Adipocyte (in vitro differentiated cells): ENCODE measurements at regions not wholly inside any gene's neighbourhood (a gene's known extent, or its start where the extent isn't known, plus 50 kb on each side); places are given as distances from the start of the nearest gene placed in this dataset.

Experiments
- DNase-seq: peaks from one replicate; pipeline ENCODE4 v3.0.0-alpha.2; 2015; ENCODE audit warnings: low read depth
- H3K27me3 ChIP-seq: replicated peaks from 2 replicates; pipeline ENCODE4 v1.7.0; 2013; ENCODE audit warnings: mild to moderate bottlenecking, low read length, moderate library complexity; ENCODE audit not compliant: control insufficient read depth, insufficient read depth
- H3K36me3 ChIP-seq: 2 replicates; pipeline ENCODE4 v1.7.0; 2013; ENCODE audit warnings: low read length, mild to moderate bottlenecking, moderate library complexity; ENCODE audit not compliant: control insufficient read depth, insufficient read depth, severe bottlenecking
- H3K4me1 ChIP-seq: 2 replicates; pipeline ENCODE4 v1.7.0; 2013; ENCODE audit warnings: mild to moderate bottlenecking, low read length, moderate library complexity; ENCODE audit not compliant: control insufficient read depth, insufficient read depth
- H3K4me3 ChIP-seq: 2 replicates; pipeline ENCODE4 v1.7.0; 2013; ENCODE audit warnings: mild to moderate bottlenecking, low read length, moderate library complexity
- H3K9ac ChIP-seq: 2 replicates; pipeline ENCODE4 v1.7.0; 2013; ENCODE audit warnings: mild to moderate bottlenecking, low read length, moderate library complexity
- H3K9me3 ChIP-seq: 2 replicates; pipeline ENCODE4 v1.7.0; 2013; ENCODE audit warnings: mild to moderate bottlenecking, low read length, moderate library complexity; ENCODE audit not compliant: control insufficient read depth

DNA sequence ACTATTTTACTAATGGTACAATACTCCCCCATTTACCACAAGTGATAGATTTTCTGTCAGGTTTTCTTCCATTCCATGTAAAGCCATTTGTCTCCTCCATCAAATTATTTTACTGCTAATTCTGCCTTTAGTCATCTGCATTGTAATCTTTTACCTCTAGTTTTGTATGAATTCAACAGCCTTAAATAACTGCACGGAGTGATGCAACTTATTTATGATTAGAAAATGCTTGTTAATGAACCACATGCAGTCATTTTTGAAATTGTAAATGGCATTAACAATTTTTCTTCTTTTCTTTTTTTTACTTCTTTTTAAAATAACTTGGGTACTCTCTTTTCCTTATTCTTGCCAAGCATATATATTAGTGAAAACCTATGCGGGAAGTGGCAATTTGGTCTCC is 71.5 kb downstream of the RESF1 start:
- H3K4me1 ChIP-seq, result no peaks in the 10 kb centered on the region
- no peaks in the 10 kb centered on the region for H3K27me3 ChIP-seq
- no peaks in the 10 kb centered on the region for H3K36me3 ChIP-seq
- no peak overlapping the region for H3K9ac ChIP-seq
- no peak for DNase-seq
- no peak overlapping the region for H3K4me3 ChIP-seq
- no peaks in the 10 kb centered on the region for H3K9me3 ChIP-seq

- H3K4me3 ChIP-seq, result no peak overlapping the region
- no peaks in the 10 kb centered on the region for H3K4me1 ChIP-seq
- H3K9me3 ChIP-seq, result no peaks in the 10 kb centered on the region
- no peaks in the 10 kb centered on the region for H3K36me3 ChIP-seq
- no peaks in the 10 kb centered on the region for H3K27me3 ChIP-seq
- no peak overlapping the region for H3K9ac ChIP-seq
- DNase-seq, result no peak
These were observed 71.9 kb downstream of the RESF1 start for GRCh38 chr12:32031109-32031508.

- H3K4me3 ChIP-seq, result no peak overlapping the region
- H3K4me1 ChIP-seq, result no peaks in the 10 kb centered on the region
- DNase-seq, result no peak
- H3K27me3 ChIP-seq, result no peaks in the 10 kb centered on the region
- no peaks in the 10 kb centered on the region for H3K9me3 ChIP-seq
- H3K9ac ChIP-seq, result no peak overlapping the region
- no peaks in the 10 kb centered on the region for H3K36me3 ChIP-seq
These were observed 73.1 kb downstream of the RESF1 start for GRCh38 chr12:32032205-32032810.

DNA sequence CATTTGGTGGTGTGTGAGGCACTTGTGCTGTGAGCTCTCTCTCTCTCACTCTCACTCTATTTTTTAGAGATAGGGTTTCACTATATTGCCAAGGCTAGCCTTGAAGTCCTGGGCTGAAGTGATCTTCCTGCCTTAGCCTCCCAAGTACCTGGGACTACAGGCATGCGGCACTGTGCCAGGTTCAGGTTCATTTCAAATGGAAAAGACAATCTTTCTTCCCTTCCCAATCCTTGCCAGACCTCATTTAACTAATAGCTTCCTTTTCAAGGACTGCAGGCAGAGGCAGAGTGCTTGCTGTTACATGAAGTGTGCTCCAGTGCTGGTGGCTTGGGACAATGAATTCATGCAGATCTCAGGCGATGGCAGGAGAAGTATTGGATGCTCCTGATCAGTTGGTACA is 73.2 kb upstream of the BICD1 start:
- no peak overlapping the region for H3K4me3 ChIP-seq
- no peaks in the 10 kb centered on the region for H3K9me3 ChIP-seq
- H3K9ac ChIP-seq, result no peak overlapping the region
- DNase-seq, result no peak
- no peaks in the 10 kb centered on the region for H3K36me3 ChIP-seq
- no peaks in the 10 kb centered on the region for H3K4me1 ChIP-seq
- H3K27me3 ChIP-seq, result no peaks in the 10 kb centered on the region

- H3K4me1 ChIP-seq, result no peaks in the 10 kb centered on the region
These were observed 72.6 kb upstream of the BICD1 start for GRCh38 chr12:32034045-32034444.

GRCh38 chr12:32036477-32037263 is 70.0 kb upstream of the BICD1 start:
- Histone ChIP-seq H3K27me3 (no peaks in the 10 kb centered on the region), H3K9ac (no peak overlapping the region), H3K9me3 (no peaks in the 10 kb centered on the region), H3K4me3 (no peak overlapping the region), H3K36me3 (no peaks in the 10 kb centered on the region), H3K4me1 (no peaks in the 10 kb centered on the region)
- no peak for DNase-seq

More at GRCh38 chr12:32034045-32034444, 72.6 kb upstream of the BICD1 start:
- H3K36me3 ChIP-seq, result no peaks in the 10 kb centered on the region
- H3K9me3 ChIP-seq, result no peaks in the 10 kb centered on the region
- no peak overlapping the region for H3K4me3 ChIP-seq
- H3K27me3 ChIP-seq, result no peaks in the 10 kb centered on the region
- H3K9ac ChIP-seq, result no peak overlapping the region
- DNase-seq, result no peak

- H3K9ac ChIP-seq, result no peak overlapping the region
- no peaks in the 10 kb centered on the region for H3K36me3 ChIP-seq
- H3K4me1 ChIP-seq, result no peaks in the 10 kb centered on the region
- H3K4me3 ChIP-seq, result no peak overlapping the region
- H3K27me3 ChIP-seq, result no peaks in the 10 kb centered on the region
- peak; percentile 4 for DNase-seq
- H3K9me3 ChIP-seq, result peaks cover 15% of the 10 kb centered on the region
These were observed 67.3 kb upstream of the BICD1 start for GRCh38 chr12:32039347-32039746.

- no peak overlapping the region for H3K4me3 ChIP-seq
- no peaks in the 10 kb centered on the region for H3K36me3 ChIP-seq
- DNase-seq, result no peak
- H3K4me1 ChIP-seq, result no peaks in the 10 kb centered on the region
- H3K27me3 ChIP-seq, result no peaks in the 10 kb centered on the region
- no peak overlapping the region for H3K9ac ChIP-seq
- peaks cover 20% of the 10 kb centered on the region for H3K9me3 ChIP-seq
These were observed 66.6 kb upstream of the BICD1 start for GRCh38 chr12:32039917-32040575.

- H3K9ac ChIP-seq, result no peak overlapping the region
- H3K4me3 ChIP-seq, result peak overlapping the region; percentile 37
- no peak for DNase-seq
- no peaks in the 10 kb centered on the region for H3K4me1 ChIP-seq
- H3K36me3 ChIP-seq, result no peaks in the 10 kb centered on the region
- peaks cover 20% of the 10 kb centered on the region for H3K9me3 ChIP-seq
- no peaks in the 10 kb centered on the region for H3K27me3 ChIP-seq
These were observed 62.6 kb upstream of the BICD1 start for GRCh38 chr12:32043928-32044549.

GRCh38 chr12:32047357-32048212 is 59.1 kb upstream of the BICD1 start:
- peaks cover 4% of the 10 kb centered on the region for H3K4me1 ChIP-seq
- DNase-seq, result no peak

More at GRCh38 chr12:32047357-32048212, 59.1 kb upstream of the BICD1 start:
- H3K4me3 ChIP-seq, result no peak overlapping the region
- no peaks in the 10 kb centered on the region for H3K27me3 ChIP-seq
- no peak overlapping the region for H3K9ac ChIP-seq
- H3K9me3 ChIP-seq, result peaks cover 20% of the 10 kb centered on the region
- no peaks in the 10 kb centered on the region for H3K36me3 ChIP-seq
